ENCODE measurements at regions not wholly inside any gene's neighbourhood (a gene's known extent, or its start where the extent isn't known, plus 50 kb on each side); places are given as distances from the start of the nearest gene placed in this dataset.

GRCh38 chr18:44089732-44090131 is 591.0 kb upstream of the SETBP1 start:
- TF ChIP-seq CTCF (IDR thresholded peaks at IDR 0.05 in 4 of 5, conservative IDR thresholded peaks at IDR 0.05 in 1 of 5) (no peak), POLR2A (IDR thresholded peaks at IDR 0.05) (no peak)
